HG02870 (cell line): ENCODE measurements at regions not wholly inside any gene's neighbourhood (a gene's known extent, or its start where the extent isn't known, plus 50 kb on each side); places are given as distances from the start of the nearest gene placed in this dataset.

Experiments used
- ATAC-seq: cut with Tn5 transposase; IDR thresholded peaks from one replicate; pipeline ENCODE4 v1.9.1; 2021; ENCODE audit warnings: mild to moderate bottlenecking, moderate library complexity; ENCODE audit not compliant: unreplicated experiment

DNA sequence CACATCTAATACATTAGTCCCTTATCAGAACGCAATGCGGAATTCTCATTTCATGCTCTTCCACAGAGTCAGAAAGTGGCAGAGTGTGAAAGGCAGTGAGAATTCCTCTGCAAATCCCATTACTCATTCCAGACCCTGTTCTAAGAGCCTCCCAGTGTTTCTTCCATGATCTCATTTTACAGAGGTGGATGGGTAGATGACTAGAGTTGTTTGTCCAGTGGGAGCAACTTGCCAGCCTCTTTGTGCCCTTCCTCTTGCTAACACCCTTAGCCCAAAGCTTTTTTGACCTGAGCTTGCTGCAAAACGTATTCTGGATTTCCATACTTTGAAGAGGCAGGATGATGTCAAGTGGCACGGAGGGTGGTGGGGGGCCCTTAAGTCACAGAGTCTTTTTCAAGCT lies 467.7 kb upstream of the RGPD4 start:
- no peak for ATAC-seq

DNA sequence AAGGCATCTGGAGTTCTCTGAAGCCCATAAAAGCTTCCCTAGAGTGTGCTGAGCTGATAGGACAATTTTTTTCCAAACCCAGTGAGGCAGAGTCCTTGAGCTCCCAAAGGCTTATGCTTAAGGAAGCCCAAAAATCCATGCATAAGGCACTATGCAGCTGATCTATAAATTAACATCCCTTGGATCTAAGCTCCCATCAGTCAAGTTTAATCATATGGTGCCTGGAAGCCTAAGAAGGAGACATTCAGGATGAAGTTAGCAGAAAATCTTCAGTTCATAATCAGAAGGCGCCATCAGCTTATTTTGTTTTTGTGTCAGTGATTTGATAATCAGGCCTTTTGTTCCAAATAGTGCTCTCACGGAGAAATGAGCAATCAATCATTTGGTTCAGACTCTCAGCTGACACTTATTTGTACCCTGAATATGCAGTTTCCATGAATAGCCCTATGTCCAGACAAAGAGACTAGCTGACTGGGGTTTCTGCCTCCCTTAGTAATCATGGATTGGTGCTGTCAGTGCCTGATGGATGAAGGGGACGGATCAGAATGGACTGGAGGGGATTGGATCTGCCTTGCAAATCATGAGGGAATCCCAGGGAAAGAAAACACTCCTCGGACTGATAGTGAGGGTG lies 464.8 kb upstream of the RGPD4 start:
- no peak for ATAC-seq

DNA sequence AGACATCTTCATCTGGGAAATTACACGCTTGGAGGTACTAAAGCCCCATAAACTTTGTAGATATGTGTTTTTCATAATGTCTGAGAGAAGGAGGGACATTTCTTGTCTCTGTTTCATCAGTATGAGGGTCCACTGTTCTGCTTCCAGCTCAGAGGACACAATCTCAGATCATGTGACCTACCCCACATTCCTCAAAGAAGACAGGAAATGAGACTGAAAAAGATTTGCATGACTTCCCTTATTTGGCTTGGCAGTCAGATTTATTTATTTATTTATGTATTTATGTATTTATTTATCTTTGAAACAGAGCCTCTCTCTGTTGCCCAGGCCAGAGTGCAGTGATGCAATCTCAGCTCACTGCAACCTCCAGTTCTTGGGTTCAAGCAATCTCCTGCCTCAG lies 463.7 kb upstream of the RGPD4 start:
- ATAC-seq: no peak

DNA sequence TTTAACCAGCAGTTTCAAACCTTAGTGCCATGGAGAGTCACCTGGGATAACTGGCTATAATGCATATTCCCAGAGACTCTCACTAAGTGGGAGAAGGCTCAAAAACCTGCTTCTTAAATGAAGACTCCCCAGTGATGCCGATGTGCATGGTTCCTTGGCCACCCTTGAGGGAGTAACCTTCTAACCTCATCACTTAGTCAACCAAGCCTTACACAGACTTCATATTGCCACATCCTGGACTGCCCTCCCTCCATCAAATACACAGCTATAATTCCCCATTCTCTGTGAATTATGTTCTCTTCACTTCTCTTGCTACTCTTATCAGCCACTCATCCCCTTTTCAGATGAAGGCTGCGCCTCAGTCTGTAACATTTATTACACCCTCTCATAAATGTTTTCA lies 462.9 kb upstream of the RGPD4 start:
- ATAC-seq: no peak

DNA sequence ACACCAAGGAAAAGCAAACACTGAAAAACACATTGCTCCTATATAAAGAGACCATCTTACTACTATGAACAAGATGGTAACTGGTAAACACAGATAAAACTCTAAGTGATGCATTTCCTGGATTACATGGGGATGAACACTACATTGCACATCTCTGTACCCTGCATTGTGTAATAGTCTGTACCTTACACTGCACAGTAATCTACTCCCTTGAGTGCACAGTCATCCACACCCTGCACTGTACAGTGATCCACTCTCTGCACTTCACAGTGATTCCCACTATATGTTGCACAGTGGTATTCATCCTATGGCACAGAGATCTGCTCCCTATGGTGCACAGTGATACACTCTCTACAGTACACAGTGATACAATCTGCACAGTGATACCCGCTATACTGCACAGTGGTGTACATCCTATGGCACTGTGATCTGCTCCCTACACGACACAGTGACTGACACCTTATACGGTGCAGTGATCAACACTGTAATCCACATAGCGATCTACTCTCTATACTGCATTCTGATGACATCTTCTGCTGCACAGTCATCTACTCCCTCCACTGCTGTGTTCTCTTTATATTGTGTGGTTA lies 462.2 kb upstream of the RGPD4 start:
- ATAC-seq: no peak

DNA sequence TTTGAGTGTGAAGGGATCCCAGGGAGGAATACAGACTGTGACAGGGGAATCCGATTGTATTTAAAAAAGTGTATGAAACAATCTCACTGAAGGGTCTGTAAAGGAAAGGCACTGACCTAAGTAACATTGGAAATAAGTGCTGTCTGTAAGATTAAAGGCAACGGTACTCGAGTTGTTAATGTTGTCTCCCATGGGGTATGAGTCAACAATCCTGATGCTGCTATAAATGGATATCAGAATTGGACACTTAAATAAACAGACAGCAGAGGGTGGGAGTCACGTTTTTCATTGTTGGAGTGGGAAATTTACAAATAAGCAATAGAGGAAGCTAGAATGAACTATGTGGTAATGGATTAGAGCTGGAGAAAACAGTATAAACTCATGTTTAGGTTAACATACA lies 452.4 kb upstream of the RGPD4 start:
- no peak for ATAC-seq

DNA sequence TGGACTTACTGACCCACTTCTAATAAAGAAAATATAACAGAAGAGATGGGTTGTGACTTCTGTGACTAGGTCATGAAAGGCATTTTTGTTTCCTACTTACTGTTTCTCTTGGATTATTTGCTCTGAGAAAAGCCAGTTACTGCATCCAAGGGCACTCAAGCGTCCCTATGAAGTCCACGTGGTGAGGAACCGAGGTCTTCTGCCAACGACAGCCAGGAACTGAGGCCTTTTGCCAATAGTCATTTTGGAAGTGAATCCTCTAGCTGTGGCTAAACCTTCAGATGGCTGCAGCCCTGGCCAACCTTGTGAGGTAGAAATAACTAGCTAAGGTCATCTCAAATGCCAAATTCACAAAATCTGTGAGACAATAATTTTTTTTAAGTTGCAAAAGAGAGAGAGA lies 449.8 kb upstream of the RGPD4 start:
- ATAC-seq: no peak

DNA sequence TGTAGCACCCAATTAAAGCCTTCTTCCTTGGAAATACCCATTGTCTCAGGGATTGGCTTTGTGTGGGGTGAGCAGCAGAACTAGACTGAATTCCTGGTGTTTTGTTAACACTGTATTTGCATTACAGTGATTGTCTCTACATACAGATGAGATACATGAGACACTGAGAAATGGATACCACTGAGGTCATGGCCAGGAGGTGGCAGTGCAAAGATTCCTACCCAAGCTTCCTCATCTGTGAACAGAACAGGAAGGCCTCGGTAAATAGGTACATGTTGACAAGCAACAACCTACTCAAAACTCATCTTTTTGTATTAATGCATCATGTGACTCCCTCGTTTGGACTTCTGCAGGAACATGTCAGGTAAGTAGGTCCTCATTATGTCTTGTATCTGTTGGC lies 445.8 kb upstream of the RGPD4 start:
- no peak for ATAC-seq

DNA sequence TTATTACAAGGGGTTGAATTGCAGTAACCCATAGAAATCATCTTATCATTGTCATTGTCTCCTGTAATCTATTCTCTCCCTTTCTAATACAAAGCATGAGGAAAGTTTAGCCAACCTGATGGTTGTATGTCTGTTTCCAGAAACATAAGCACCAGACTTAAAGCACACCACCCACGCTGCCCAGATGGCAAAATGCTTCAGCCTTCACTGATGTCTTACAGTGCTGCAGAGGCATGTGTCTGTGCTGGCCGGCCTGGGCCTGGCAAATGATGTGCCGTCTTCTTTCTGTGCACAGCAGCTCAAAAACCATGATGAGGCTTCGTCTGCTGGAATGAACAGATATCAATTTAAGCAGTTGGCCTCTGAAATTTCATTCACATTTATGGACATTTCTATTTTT lies 443.0 kb upstream of the RGPD4 start:
- no peak for ATAC-seq

DNA sequence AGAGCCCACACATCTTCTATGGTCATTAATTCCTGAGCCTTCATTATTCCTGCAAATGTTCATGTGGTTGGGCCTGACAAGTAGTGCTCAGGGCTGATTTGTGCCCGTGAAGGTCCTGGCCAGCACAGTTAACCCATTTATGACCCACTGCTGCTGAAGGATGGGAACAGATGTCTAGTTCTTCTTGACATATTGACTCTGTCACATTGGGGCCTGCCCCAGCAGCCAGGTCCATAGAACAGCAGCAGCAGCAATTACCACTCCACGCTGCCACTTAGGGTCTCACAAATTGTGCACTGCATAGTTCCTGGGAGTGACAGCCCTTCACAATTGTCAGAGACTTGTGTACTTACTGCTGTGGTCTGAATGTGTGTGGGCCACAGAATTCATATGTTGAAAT lies 442.3 kb upstream of the RGPD4 start:
- no peak for ATAC-seq

DNA sequence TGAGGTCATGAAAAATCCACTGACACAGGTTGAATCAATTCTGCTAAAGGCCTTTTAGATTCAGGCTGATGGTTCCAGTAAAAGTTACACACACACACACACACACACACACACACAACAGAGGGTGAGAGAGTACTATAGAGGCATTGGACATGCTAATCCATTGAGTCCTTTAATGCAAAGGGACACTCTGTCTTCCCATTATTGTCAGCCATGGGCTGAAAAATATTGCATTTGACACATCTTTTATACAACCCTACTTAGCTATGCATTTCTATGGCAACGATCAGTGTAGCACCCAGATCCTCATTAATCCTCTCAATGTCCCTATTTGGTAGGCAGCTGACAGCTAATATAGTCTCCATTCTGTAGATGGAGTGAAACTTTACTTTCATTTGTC lies 440.8 kb upstream of the RGPD4 start:
- no peak for ATAC-seq

DNA sequence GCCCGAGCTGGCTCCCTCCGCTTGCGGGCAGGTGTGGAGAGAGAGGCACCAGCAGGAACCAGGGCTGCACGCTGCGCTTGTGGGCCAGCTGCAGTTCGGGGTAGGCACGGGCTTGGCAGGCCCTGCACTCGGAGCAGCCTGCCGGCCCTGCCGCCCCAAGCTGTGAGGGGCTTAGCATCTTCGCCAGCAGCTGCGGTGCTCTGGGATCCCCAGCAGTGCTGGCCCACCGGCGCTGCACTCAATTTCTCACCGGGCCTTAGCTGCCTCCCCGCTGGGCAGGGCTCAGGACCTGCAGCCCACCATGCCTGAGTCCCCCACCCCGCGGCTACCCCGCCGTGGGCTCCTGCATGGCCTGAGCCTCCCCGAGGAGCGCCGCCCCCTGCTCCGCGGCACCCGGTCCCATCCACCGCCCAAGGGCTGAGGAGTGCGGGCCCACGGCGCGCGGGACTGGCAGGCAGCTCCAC lies 434.4 kb upstream of the RGPD4 start:
- no peak for ATAC-seq

DNA sequence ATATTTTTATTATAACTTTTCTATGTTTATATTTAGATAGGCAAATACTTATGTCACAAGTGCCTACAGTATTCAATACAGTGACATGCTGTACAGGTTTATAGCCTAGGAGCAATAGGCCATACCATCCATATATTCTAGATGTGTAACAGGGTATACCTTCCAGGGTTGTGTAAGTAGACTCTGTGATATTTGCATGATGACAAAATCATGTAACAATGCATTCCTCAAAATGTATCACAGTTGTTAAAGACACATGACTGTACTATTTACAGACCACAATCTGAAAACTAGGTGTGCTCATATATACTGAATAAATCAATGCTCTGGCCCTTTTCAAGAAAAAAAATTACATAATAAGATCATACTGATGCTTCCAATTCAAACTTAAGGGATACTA lies 433.2 kb upstream of the RGPD4 start:
- ATAC-seq: no peak

DNA sequence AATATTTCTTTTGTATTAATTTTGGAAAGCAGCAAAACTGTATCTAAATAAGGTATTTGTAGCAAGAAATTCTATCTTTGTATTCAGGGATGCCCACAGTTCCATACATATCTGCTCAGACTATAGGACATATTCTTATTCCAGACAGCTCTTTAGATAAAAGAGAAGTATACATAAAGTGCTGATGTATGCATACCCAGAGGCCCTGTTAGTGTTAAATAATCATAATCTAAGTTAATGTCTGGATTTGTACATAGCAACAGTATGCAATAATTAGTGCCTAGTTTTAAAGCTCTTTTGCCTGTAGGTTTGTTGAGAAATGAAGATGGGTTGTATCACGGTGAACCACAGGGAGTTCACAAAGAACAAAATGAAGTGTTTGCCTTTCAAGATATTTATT lies 428.0 kb upstream of the RGPD4 start:
- ATAC-seq: no peak

DNA sequence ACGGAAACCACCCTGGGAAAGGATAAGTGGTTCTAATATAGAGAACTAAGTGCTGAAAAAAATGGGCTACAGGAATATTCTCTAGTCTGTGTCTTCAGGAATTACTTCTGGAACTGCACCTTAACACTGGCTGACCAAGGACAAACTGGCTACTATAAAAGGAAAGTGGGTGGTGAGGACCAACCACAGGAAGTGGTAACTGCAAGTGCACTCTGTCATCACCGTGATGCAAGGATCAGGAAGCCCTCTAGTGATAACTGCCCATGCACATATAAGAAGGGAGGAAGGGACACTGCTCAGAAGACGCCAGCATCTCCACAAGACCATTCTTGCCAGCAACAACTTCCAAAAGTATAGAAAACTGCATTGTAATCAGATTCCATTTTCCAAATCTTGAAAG lies 424.4 kb upstream of the RGPD4 start:
- ATAC-seq: no peak

DNA sequence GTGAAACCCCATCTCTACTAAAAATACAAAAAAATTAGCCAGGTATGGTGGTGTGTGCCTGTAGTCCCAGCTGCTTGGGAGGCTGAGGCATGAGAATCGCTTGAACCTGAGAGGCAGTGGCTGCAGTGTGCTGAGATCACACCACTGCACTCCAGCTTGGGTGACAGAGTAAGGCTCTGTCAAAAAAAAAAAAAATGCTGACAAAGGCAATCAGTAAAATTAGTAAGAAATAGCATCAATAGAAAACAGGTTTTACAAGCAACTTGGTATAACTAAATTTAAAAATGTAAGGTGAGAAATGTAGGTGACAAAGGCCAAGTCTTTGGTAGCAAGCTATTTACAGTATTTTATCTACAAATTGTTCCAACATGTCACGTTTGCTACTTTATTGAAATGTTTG lies 421.4 kb upstream of the RGPD4 start:
- no peak for ATAC-seq

DNA sequence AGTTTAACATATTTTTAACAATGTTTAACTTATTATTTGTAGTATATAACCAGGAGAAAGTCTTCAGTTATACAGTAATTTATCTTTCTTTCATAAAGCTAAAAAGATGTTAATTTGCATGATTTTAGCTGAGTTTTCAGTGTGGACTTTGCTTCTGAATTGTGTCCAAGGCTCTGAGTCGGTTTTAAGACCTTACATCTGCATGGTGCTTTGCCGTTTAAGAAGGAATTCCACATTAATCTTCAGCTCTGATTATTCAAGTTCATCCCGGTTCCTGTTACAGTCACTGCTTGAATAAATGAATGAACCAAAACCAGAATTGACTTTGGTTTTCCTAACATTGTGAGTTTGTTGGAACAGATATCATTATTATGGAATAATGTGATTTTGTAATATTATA lies 419.7 kb upstream of the RGPD4 start:
- ATAC-seq: no peak

DNA sequence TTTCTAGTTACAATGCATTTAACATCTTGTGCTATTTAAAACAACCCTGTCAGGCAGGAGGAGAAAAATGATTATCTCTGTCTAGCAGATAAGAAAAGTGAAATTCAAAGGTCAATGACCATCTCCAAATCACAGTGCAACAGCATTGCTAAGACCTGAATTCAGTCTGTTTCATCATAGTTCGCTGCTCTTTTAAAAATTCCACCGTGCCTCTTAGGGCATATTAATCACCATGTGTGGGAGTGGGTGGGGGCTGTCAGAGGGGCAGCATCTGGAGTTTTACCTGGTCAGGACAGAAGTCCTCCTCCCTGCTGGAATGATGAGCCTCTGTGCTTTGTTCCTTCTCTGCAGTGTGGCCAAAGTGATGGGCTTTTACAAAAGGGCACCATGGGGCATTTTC lies 418.7 kb upstream of the RGPD4 start:
- ATAC-seq: no peak

DNA sequence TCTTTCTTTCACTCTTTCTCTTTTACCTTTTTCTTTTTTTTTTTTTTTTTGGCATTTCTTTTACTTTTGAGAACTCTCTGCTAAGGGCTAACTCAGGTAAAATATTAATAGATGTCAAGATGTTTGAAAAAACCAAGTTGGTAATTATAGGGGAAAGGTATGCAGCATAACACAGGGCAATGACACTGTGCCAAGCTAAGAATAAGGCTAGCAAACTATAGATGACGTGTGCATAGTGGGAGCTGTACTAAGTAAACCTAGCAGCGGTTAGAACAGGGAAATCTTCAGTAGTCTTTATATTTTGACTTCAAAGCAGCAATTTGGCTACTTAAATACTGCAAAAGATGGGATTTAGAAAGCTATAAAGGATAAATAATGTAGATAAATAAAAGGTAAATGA lies 415.4 kb upstream of the RGPD4 start:
- no peak for ATAC-seq

DNA sequence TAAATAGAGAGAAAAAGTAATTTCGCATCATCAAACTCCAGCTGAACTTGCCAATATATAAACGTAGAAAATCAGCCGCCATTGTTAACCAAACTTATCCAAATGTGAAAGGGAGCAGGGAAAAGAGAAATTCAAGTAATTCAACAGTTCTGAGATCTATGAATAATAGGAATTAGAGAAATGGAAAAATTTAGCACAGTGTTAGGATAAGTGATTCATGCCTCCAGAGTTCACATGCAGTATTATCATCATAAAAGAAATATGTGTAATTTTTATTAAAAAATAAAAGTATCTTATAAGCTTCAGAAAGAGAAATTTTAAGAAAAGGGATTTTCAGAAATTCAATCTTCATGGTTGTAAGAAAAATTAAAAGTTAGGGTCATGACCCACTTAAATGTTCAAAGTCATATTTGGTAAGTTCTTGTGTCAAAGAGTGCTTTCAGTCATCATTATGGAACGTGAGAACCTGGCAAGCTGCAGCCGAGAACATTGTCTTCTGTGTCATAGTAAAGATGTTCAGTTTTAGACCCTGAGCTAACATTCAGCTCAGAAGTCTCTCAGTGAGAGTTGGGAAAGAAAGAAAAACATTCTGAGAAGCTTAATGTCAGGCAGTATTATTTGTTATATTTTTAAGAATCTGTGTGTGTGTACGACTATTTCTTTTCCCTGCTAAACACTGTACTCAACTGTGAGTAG lies 414.3 kb upstream of the RGPD4 start:
- ATAC-seq: no peak

DNA sequence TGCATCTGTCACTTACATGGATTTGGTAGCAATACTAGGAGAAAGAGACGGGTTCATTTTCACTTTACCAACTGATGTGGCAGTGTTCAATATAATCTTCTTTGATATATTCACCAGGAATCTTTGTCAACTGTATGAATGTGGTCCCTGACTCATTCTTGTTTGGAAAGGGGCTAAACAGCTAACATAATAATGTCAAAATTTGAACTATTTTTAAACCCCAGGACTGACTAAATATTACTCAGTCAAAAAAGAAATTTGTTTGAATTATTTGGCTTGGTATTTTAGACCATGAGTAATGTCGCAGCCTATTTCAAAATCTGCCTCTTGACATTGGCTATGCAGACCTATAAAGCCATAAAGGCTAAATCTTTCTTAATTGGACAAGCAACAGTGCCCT lies 413.7 kb upstream of the RGPD4 start:
- ATAC-seq: no peak

DNA sequence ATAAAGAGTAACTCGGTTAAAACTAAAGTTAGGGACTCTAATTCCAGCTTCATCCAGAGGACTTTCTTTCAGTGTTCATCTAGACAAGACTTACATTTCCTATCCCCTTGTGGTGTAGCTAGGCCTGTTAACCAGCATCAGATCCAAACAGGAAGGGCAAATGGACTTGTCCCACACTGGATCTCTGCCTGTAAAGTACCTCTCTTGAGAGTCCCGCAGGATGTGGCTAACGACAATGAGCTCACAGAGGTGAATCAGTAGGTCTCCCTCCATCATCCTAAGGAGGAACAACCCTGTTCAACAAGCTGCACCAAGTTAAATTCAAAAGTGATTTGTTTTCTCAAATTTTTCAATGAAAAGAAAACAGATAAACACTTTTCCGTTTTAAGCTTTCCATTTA lies 412.3 kb upstream of the RGPD4 start:
- ATAC-seq: no peak

DNA sequence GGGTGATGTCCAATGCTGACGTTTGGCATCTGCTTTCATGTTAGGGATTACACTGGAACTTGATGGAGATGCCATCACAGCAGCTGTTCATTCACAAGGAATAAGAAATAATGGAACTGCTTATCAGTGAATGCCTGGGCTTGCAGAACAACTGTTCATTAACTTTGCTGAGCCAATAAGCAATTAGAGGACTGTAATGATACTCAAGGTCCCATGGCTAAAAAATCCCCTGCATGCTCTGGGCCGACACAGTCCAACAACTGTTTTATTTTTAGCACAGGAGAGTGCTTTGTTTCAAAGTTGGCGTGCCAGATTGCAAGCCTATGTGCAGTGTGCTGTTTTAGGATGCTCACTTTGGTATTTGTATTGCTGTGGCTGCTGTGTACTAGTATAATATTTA lies 408.0 kb upstream of the RGPD4 start:
- no peak for ATAC-seq
